SK-N-MC (cell line): ENCODE measurements at regions not wholly inside any gene's neighbourhood (a gene's known extent, or its start where the extent isn't known, plus 50 kb on each side); places are given as distances from the start of the nearest gene placed in this dataset.

Experiments used
- EZH2 ChIP-seq: fragments of 200-600 bp; sonication (generic); IDR thresholded peaks from one replicate; pipeline ENCODE4 v1.6.1; 2017; ENCODE audit warnings: antibody characterized with exemption
- POLR2AphosphoS5 ChIP-seq: IDR thresholded peaks from 2 replicates; pipeline ENCODE4 v1.6.1; 2012; ENCODE audit warnings: mild to moderate bottlenecking, low read depth, low read length, borderline replicate concordance

- TF ChIP-seq EZH2 (no peak), POLR2AphosphoS5 (no peak)
Measured at GRCh38 chr4:38386654-38387188, 277.3 kb upstream of the KLF3 start.
